ENCODE measurements at regions not wholly inside any gene's neighbourhood (a gene's known extent, or its start where the extent isn't known, plus 50 kb on each side); places are given as distances from the start of the nearest gene placed in this dataset.

GRCh38 chr10:88097536-88097935, 234.1 kb downstream of the PTEN start:
- DNase-seq, result no peak
- Histone ChIP-seq H3K27ac (ENCODE audit: low read length) (no peak overlapping the region), H3K9me2 (replicated peaks; ENCODE audit: insufficient read depth, low read length) (no peaks in the 10 kb centered on the region), H3K4me3 (ENCODE audit: low read length) (no peak overlapping the region), H4K20me1 (ENCODE audit: insufficient read depth, low read depth, low read length) (no peaks in the 10 kb centered on the region), H3K9ac (ENCODE audit: low read length) (no peak overlapping the region), H3K79me2 (ENCODE audit: low read length) (no peaks in the 10 kb centered on the region), H3K36me3 (ENCODE audit: insufficient read depth, low read length) (no peaks in the 10 kb centered on the region), H3K9me3 (ENCODE audit: low read length) (no peaks in the 10 kb centered on the region), H3K27me3 (ENCODE audit: low read length) (no peaks in the 10 kb centered on the region), H2AFZ (ENCODE audit: low read length) (no peak overlapping the region), H3K4me2 (ENCODE audit: low read depth, low read length, poor library complexity, severe bottlenecking) (no peak overlapping the region), H3K4me1 (ENCODE audit: low read length) (peaks cover 19% of the 10 kb centered on the region)

GRCh38 chr10:88100281-88100680, 236.9 kb downstream of the PTEN start:
- H3K9me2 ChIP-seq (replicated peaks; ENCODE audit: insufficient read depth, low read length), result no peaks in the 10 kb centered on the region
- no peak overlapping the region for H3K4me3 ChIP-seq (ENCODE audit: low read length)
- H3K36me3 ChIP-seq (ENCODE audit: insufficient read depth, low read length), result no peaks in the 10 kb centered on the region
- peaks cover 10% of the 10 kb centered on the region for H3K4me1 ChIP-seq (ENCODE audit: low read length)
- no peak for DNase-seq
- H4K20me1 ChIP-seq (ENCODE audit: insufficient read depth, low read depth, low read length), result no peaks in the 10 kb centered on the region
- H3K27me3 ChIP-seq (ENCODE audit: low read length), result no peaks in the 10 kb centered on the region
- no peak overlapping the region for H3K27ac ChIP-seq (ENCODE audit: low read length)
- no peaks in the 10 kb centered on the region for H3K9me3 ChIP-seq (ENCODE audit: low read length)
- no peak overlapping the region for H3K4me2 ChIP-seq (ENCODE audit: low read depth, low read length, poor library complexity, severe bottlenecking)
- no peak overlapping the region for H3K9ac ChIP-seq (ENCODE audit: low read length)
- no peak overlapping the region for H2AFZ ChIP-seq (ENCODE audit: low read length)
- H3K79me2 ChIP-seq (ENCODE audit: low read length), result no peaks in the 10 kb centered on the region

GRCh38 chr10:88101666-88102065, 238.2 kb downstream of the PTEN start:
- Histone ChIP-seq H3K4me1 (ENCODE audit: low read length) (peaks cover 19% of the 10 kb centered on the region), H3K9me2 (replicated peaks; ENCODE audit: insufficient read depth, low read length) (no peaks in the 10 kb centered on the region), H3K36me3 (ENCODE audit: insufficient read depth, low read length) (no peaks in the 10 kb centered on the region), H2AFZ (ENCODE audit: low read length) (no peak overlapping the region), H3K27ac (ENCODE audit: low read length) (no peak overlapping the region), H3K79me2 (ENCODE audit: low read length) (no peaks in the 10 kb centered on the region), H4K20me1 (ENCODE audit: insufficient read depth, low read depth, low read length) (no peaks in the 10 kb centered on the region), H3K4me2 (ENCODE audit: low read depth, low read length, poor library complexity, severe bottlenecking) (no peak overlapping the region), H3K9ac (ENCODE audit: low read length) (no peak overlapping the region), H3K9me3 (ENCODE audit: low read length) (no peaks in the 10 kb centered on the region), H3K4me3 (ENCODE audit: low read length) (no peak overlapping the region), H3K27me3 (ENCODE audit: low read length) (no peaks in the 10 kb centered on the region)
- no peak for DNase-seq

GRCh38 chr10:88103576-88103975, 240.2 kb downstream of the PTEN start:
- H3K4me3 ChIP-seq (ENCODE audit: low read length), result no peak overlapping the region
- no peak overlapping the region for H3K4me2 ChIP-seq (ENCODE audit: low read depth, low read length, poor library complexity, severe bottlenecking)
- no peaks in the 10 kb centered on the region for H3K27me3 ChIP-seq (ENCODE audit: low read length)
- no peak overlapping the region for H2AFZ ChIP-seq (ENCODE audit: low read length)
- H4K20me1 ChIP-seq (ENCODE audit: insufficient read depth, low read depth, low read length), result no peaks in the 10 kb centered on the region
- no peak overlapping the region for H3K9ac ChIP-seq (ENCODE audit: low read length)
- H3K4me1 ChIP-seq (ENCODE audit: low read length), result peaks cover 37% of the 10 kb centered on the region
- DNase-seq, result no peak
- H3K9me2 ChIP-seq (replicated peaks; ENCODE audit: insufficient read depth, low read length), result no peaks in the 10 kb centered on the region
- no peaks in the 10 kb centered on the region for H3K36me3 ChIP-seq (ENCODE audit: insufficient read depth, low read length)
- H3K27ac ChIP-seq (ENCODE audit: low read length), result no peak overlapping the region
- no peaks in the 10 kb centered on the region for H3K79me2 ChIP-seq (ENCODE audit: low read length)
- H3K9me3 ChIP-seq (ENCODE audit: low read length), result no peaks in the 10 kb centered on the region

GRCh38 chr10:88104223-88104622, 240.8 kb downstream of the PTEN start:
- no peaks in the 10 kb centered on the region for H3K79me2 ChIP-seq (ENCODE audit: low read length)
- H3K36me3 ChIP-seq (ENCODE audit: insufficient read depth, low read length), result no peaks in the 10 kb centered on the region
- H3K4me3 ChIP-seq (ENCODE audit: low read length), result no peak overlapping the region
- no peaks in the 10 kb centered on the region for H3K9me2 ChIP-seq (replicated peaks; ENCODE audit: insufficient read depth, low read length)
- H4K20me1 ChIP-seq (ENCODE audit: insufficient read depth, low read depth, low read length), result no peaks in the 10 kb centered on the region
- H3K9ac ChIP-seq (ENCODE audit: low read length), result no peak overlapping the region
- no peaks in the 10 kb centered on the region for H3K27me3 ChIP-seq (ENCODE audit: low read length)
- no peak overlapping the region for H3K27ac ChIP-seq (ENCODE audit: low read length)
- H3K4me1 ChIP-seq (ENCODE audit: low read length), result peaks cover 43% of the 10 kb centered on the region
- H2AFZ ChIP-seq (ENCODE audit: low read length), result no peak overlapping the region
- no peak for DNase-seq
- H3K9me3 ChIP-seq (ENCODE audit: low read length), result no peaks in the 10 kb centered on the region
- no peak overlapping the region for H3K4me2 ChIP-seq (ENCODE audit: low read depth, low read length, poor library complexity, severe bottlenecking)

GRCh38 chr10:88106366-88106765, 242.9 kb downstream of the PTEN start:
- H3K27me3 ChIP-seq (ENCODE audit: low read length), result no peaks in the 10 kb centered on the region
- peak overlapping the region; percentile 16; the same call in 1 of the 2 replicates for H2AFZ ChIP-seq (ENCODE audit: low read length)
- H3K79me2 ChIP-seq (ENCODE audit: low read length), result no peaks in the 10 kb centered on the region
- H3K4me1 ChIP-seq (ENCODE audit: low read length), result peaks cover 57% of the 10 kb centered on the region
- H3K4me3 ChIP-seq (ENCODE audit: low read length), result peak overlapping the region; percentile 7; the same call in 1 of the 2 replicates
- H3K9ac ChIP-seq (ENCODE audit: low read length), result peak overlapping the region; percentile 73
- DNase-seq, result peak; percentile 51
- no peaks in the 10 kb centered on the region for H3K9me2 ChIP-seq (replicated peaks; ENCODE audit: insufficient read depth, low read length)
- no peaks in the 10 kb centered on the region for H3K9me3 ChIP-seq (ENCODE audit: low read length)
- peak overlapping the region; percentile 99 for H3K27ac ChIP-seq (ENCODE audit: low read length)
- H4K20me1 ChIP-seq (ENCODE audit: insufficient read depth, low read depth, low read length), result no peaks in the 10 kb centered on the region
- no peaks in the 10 kb centered on the region for H3K36me3 ChIP-seq (ENCODE audit: insufficient read depth, low read length)
- H3K4me2 ChIP-seq (ENCODE audit: low read depth, low read length, poor library complexity, severe bottlenecking), result peak overlapping the region; percentile 68

GRCh38 chr10:88107296-88108097, 244.1 kb downstream of the PTEN start:
- Histone ChIP-seq H3K9me3 (ENCODE audit: low read length) (no peaks in the 10 kb centered on the region), H3K9me2 (replicated peaks; ENCODE audit: insufficient read depth, low read length) (no peaks in the 10 kb centered on the region), H3K27ac (ENCODE audit: low read length) (peak overlapping the region; percentile 99), H3K79me2 (ENCODE audit: low read length) (no peaks in the 10 kb centered on the region), H3K36me3 (ENCODE audit: insufficient read depth, low read length) (no peaks in the 10 kb centered on the region), H3K27me3 (ENCODE audit: low read length) (no peaks in the 10 kb centered on the region), H3K4me3 (ENCODE audit: low read length) (peak overlapping the region; percentile 35), H3K4me2 (ENCODE audit: low read depth, low read length, poor library complexity, severe bottlenecking) (peak overlapping the region; percentile 68), H3K9ac (ENCODE audit: low read length) (peak overlapping the region; percentile 73), H3K4me1 (ENCODE audit: low read length) (peaks cover 68% of the 10 kb centered on the region), H4K20me1 (ENCODE audit: insufficient read depth, low read depth, low read length) (no peaks in the 10 kb centered on the region), H2AFZ (ENCODE audit: low read length) (no peak overlapping the region)
- DNase-seq, result peak; percentile 81

GRCh38 chr10:88108115-88108610, 244.7 kb downstream of the PTEN start:
- no peaks in the 10 kb centered on the region for H4K20me1 ChIP-seq (ENCODE audit: insufficient read depth, low read depth, low read length)
- H3K27ac ChIP-seq (ENCODE audit: low read length), result peak overlapping the region; percentile 99
- no peaks in the 10 kb centered on the region for H3K79me2 ChIP-seq (ENCODE audit: low read length)
- DNase-seq, result peak; percentile 96
- H3K4me2 ChIP-seq (ENCODE audit: low read depth, low read length, poor library complexity, severe bottlenecking), result peak overlapping the region; percentile 68
- H3K4me3 ChIP-seq (ENCODE audit: low read length), result peak overlapping the region; percentile 35
- no peaks in the 10 kb centered on the region for H3K27me3 ChIP-seq (ENCODE audit: low read length)
- H3K9me2 ChIP-seq (replicated peaks; ENCODE audit: insufficient read depth, low read length), result no peaks in the 10 kb centered on the region
- peak overlapping the region; percentile 73 for H3K9ac ChIP-seq (ENCODE audit: low read length)
- H2AFZ ChIP-seq (ENCODE audit: low read length), result no peak overlapping the region
- H3K9me3 ChIP-seq (ENCODE audit: low read length), result no peaks in the 10 kb centered on the region
- peaks cover 75% of the 10 kb centered on the region for H3K4me1 ChIP-seq (ENCODE audit: low read length)
- H3K36me3 ChIP-seq (ENCODE audit: insufficient read depth, low read length), result no peaks in the 10 kb centered on the region
